Esophagus muscularis mucosa (tissue), 3 donors: ENCODE measurements at regions not wholly inside any gene's neighbourhood (a gene's known extent, or its start where the extent isn't known, plus 50 kb on each side); places are given as distances from the start of the nearest gene placed in this dataset.

Experiments
- EP300 ChIP-seq: sonication (generic); formaldehyde crosslinking; IDR thresholded peaks from one replicate; pipeline ENCODE4 v1.6.1; 2017; ENCODE audit warnings: antibody characterized with exemption
- TF ChIP-seq, protein P1 (sequence below), 3 experiments: fragments of 200-600 bp in 2 of 3; fragments of 450-650 bp in 1 of 3; sonication (generic) in 2 of 3; IDR thresholded peaks; one replicate each; pipeline ENCODE4 v1.5.1; 2017 to 2019; ENCODE audit warnings: antibody characterized with exemption in 3 of 3, mild to moderate bottlenecking in 2 of 3, moderate library complexity in 1 of 3

DNA sequence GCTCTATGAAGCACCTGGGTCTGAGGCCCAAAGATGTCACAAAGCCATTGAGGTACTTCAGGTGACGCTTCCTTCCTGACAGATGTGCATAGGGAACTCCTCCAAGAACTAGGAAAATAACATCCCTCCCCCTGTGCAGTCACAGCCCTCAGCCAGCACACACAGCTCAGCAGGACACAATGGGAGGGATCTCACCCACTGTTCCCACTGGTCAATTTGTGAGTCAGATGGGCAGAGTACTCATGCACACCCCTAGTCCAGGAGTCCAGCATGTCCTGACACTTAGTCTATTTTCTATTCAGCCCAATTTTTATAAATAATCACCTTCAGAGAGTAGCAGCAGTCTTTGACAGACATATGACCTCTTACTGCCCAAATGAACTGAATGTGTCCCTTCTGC is 60.7 kb upstream of the PFKP start:
- TF ChIP-seq EP300, result no peak
- TF ChIP-seq, protein P1, sequence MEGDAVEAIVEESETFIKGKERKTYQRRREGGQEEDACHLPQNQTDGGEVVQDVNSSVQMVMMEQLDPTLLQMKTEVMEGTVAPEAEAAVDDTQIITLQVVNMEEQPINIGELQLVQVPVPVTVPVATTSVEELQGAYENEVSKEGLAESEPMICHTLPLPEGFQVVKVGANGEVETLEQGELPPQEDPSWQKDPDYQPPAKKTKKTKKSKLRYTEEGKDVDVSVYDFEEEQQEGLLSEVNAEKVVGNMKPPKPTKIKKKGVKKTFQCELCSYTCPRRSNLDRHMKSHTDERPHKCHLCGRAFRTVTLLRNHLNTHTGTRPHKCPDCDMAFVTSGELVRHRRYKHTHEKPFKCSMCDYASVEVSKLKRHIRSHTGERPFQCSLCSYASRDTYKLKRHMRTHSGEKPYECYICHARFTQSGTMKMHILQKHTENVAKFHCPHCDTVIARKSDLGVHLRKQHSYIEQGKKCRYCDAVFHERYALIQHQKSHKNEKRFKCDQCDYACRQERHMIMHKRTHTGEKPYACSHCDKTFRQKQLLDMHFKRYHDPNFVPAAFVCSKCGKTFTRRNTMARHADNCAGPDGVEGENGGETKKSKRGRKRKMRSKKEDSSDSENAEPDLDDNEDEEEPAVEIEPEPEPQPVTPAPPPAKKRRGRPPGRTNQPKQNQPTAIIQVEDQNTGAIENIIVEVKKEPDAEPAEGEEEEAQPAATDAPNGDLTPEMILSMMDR (IDR thresholded peaks at IDR 0.05), result no peak
